CD14-positive monocyte (primary cell): ENCODE measurements at regions not wholly inside any gene's neighbourhood (a gene's known extent, or its start where the extent isn't known, plus 50 kb on each side); places are given as distances from the start of the nearest gene placed in this dataset.

Experiments used
- DNase-seq, 3 donors: peaks; one replicate each; pipeline ENCODE4 v3.0.0-alpha.2; 2011 to 2022
- H2AFZ ChIP-seq: 2 replicates; pipeline ENCODE4 v1.6.0; 2012; ENCODE audit warnings: mild to moderate bottlenecking, low read depth, low read length, inconsistent platforms; ENCODE audit not compliant: insufficient read depth, poor library complexity, severe bottlenecking
- H3K27ac ChIP-seq, 2 donors: 1 replicate in 1 of 2; 2 replicates in 1 of 2; pipeline ENCODE4 v1.5.1; 2012 to 2013; ENCODE audit warnings: low read length in 2 of 2, control low read depth in 1 of 2, inconsistent platforms in 1 of 2, low read depth in 1 of 2, mild to moderate bottlenecking in 1 of 2
- H3K27me3 ChIP-seq, 2 donors: one replicate each; pipeline versions ENCODE4 v1.6.0 to v1.6.1; 2011 to 2013; ENCODE audit warnings: low read length in 2 of 2; ENCODE audit not compliant: control insufficient read depth in 2 of 2, insufficient read depth in 2 of 2
- H3K36me3 ChIP-seq, 2 donors: replicated peaks in 1 of 2; 1 replicate in 1 of 2; 2 replicates in 1 of 2; pipeline versions ENCODE4 v1.5.1 to v1.6.1; 2012 to 2013; ENCODE audit warnings: low read length in 2 of 2, control low read depth in 1 of 2, inconsistent platforms in 1 of 2, mild to moderate bottlenecking in 1 of 2; ENCODE audit not compliant: insufficient read depth in 2 of 2, control insufficient read depth in 1 of 2
- H3K4me1 ChIP-seq, 2 donors: 1 replicate in 1 of 2; 2 replicates in 1 of 2; pipeline versions ENCODE4 v1.5.1 to v1.6.1; 2012 to 2013; ENCODE audit warnings: low read length in 2 of 2, control low read depth in 1 of 2, inconsistent platforms in 1 of 2, mild to moderate bottlenecking in 1 of 2, moderate library complexity in 1 of 2; ENCODE audit not compliant: insufficient read depth in 2 of 2, control insufficient read depth in 1 of 2
- H3K4me2 ChIP-seq: replicated peaks from 2 replicates; pipeline ENCODE3; 2012; ENCODE audit warnings: low read length, moderate library complexity, mild to moderate bottlenecking; ENCODE audit not compliant: poor library complexity, severe bottlenecking; ENCODE audit errors: extremely low read depth
- H3K4me3 ChIP-seq, 3 experiments: fragments of 200-600 bp in 1 of 3; sonication (generic) in 1 of 3; replicated peaks in 1 of 3; 1 replicate in 2 of 3; 2 replicates in 1 of 3; pipeline ENCODE4 v1.5.1; 2011 to 2013; ENCODE audit warnings: low read length in 3 of 3, mild to moderate bottlenecking in 3 of 3, control low read depth in 2 of 3, low read depth in 2 of 3, inconsistent platforms in 1 of 3, moderate library complexity in 1 of 3
- H3K79me2 ChIP-seq: 2 replicates; pipeline ENCODE4 v1.6.0; 2012; ENCODE audit warnings: mild to moderate bottlenecking, control low read depth, inconsistent platforms, low read length, moderate library complexity; ENCODE audit not compliant: insufficient read depth
- H3K9ac ChIP-seq: 2 replicates; pipeline ENCODE4 v1.6.0; 2017; ENCODE audit warnings: low read length, mild to moderate bottlenecking; ENCODE audit not compliant: insufficient read depth, poor library complexity, severe bottlenecking
- H3K9me3 ChIP-seq, 2 donors: replicated peaks in 1 of 2; 1 replicate in 1 of 2; 2 replicates in 1 of 2; pipeline versions ENCODE4 v1.5.1 to v1.6.1; 2012 to 2013; ENCODE audit warnings: low read length in 2 of 2, control low read depth in 1 of 2; ENCODE audit not compliant: control insufficient read depth in 1 of 2, insufficient read depth in 1 of 2
- H4K20me1 ChIP-seq: 2 replicates; pipeline ENCODE4 v1.6.0; 2012; ENCODE audit warnings: mild to moderate bottlenecking, low read length, control low read depth, moderate library complexity; ENCODE audit not compliant: insufficient read depth
- H3K27ac Mint-ChIP-seq, 7 donors: one replicate each; pipeline ENCODE4 v1.8.0; 2020; ENCODE audit warnings: mild to moderate bottlenecking in 7 of 7, mixed read lengths in 7 of 7, moderate library complexity in 6 of 7, inconsistent platforms in 2 of 7
- H3K27me3 Mint-ChIP-seq, 3 donors: one replicate each; pipeline ENCODE4 v1.8.0; 2021 to 2022; ENCODE audit warnings: low read depth in 3 of 3, mild to moderate bottlenecking in 3 of 3, mixed read lengths in 3 of 3, moderate library complexity in 3 of 3, inconsistent platforms in 1 of 3
- H3K36me3 Mint-ChIP-seq, 2 donors: one replicate each; pipeline ENCODE4 v1.8.0; 2020; ENCODE audit warnings: mixed read lengths in 2 of 2, inconsistent platforms in 1 of 2, mild to moderate bottlenecking in 1 of 2
- H3K4me1 Mint-ChIP-seq: one replicate; pipeline ENCODE4 v1.8.0; 2020; ENCODE audit warnings: mild to moderate bottlenecking, mixed read lengths
- H3K4me3 Mint-ChIP-seq, 2 donors: one replicate each; pipeline ENCODE4 v1.8.0; 2020; ENCODE audit warnings: mild to moderate bottlenecking in 2 of 2, mixed read lengths in 2 of 2, moderate library complexity in 1 of 2
- H3K9me3 Mint-ChIP-seq, 7 donors: one replicate each; pipeline ENCODE4 v1.8.0; 2020 to 2022; ENCODE audit warnings: mixed read lengths in 7 of 7, mild to moderate bottlenecking in 6 of 7, moderate library complexity in 6 of 7, inconsistent platforms in 2 of 7
- CTCF ChIP-seq: fragments of 200-600 bp; IDR thresholded peaks from one replicate; pipeline ENCODE4 v1.8.0; 2022; ENCODE audit warnings: antibody characterized with exemption, mild to moderate bottlenecking
- WGBS: methylation state at CpG from one replicate; pipeline ENCODE4 v1.1.5; 2013; ENCODE audit warnings: missing lambda C conversion rate; ENCODE audit not compliant: insufficient coverage; 5-methylcytosine and 5-hydroxymethylcytosine counted together
- intact Hi-C, 2 donors: fragments of 100-400 bp; cut with micrococcal nuclease; formaldehyde crosslinking; loops; one replicate each; pipeline versions ENCODE4 v1.15.0 to v1.15.1; 2023

- intact Hi-C loops = no loop called here
- Mint-ChIP-seq H3K4me1 (no peaks in the 10 kb centered on the region), H3K9me3 (peaks cover 0 to 4% (median 2%) of the 10 kb centered on the region in 7 donors), H3K27ac (no peak overlapping the region), H3K27me3 (no peaks in the 10 kb centered on the region), H3K4me3 (no peak overlapping the region), H3K36me3 (no peaks in the 10 kb centered on the region)
- Histone ChIP-seq H3K79me2 (no peaks in the 10 kb centered on the region), H3K4me1 (no peaks in the 10 kb centered on the region), H3K4me2 (no peak overlapping the region), H2AFZ (no peak overlapping the region), H3K4me3 (no peak overlapping the region), H4K20me1 (no peaks in the 10 kb centered on the region), H3K9me3 (peaks cover 0 to 4% of the 10 kb centered on the region in 2 donors), H3K27ac (no peak overlapping the region), H3K36me3 (no peaks in the 10 kb centered on the region), H3K27me3 (no peaks in the 10 kb centered on the region), H3K9ac (no peak overlapping the region)
- WGBS = no CpG with 5 or more reads among the region's 2 CpGs
- DNase-seq = no peak
- TF ChIP-seq CTCF = no peak
Measured at GRCh38 chr7:52482076-52482475, 553.4 kb upstream of the POM121L12 start.

GRCh38 chr7:52481571-52481970 is 553.9 kb upstream of the POM121L12 start:
- H3K9me3 Mint-ChIP-seq = peaks cover 0 to 4% (median 2%) of the 10 kb centered on the region in 7 donors
- WGBS = no CpG with 5 or more reads among the region's 2 CpGs
- intact Hi-C loops = no loop called here
- Histone ChIP-seq H3K36me3 (no peaks in the 10 kb centered on the region), H3K27ac (no peak overlapping the region), H2AFZ (no peak overlapping the region), H3K9ac (no peak overlapping the region), H3K79me2 (no peaks in the 10 kb centered on the region), H4K20me1 (no peaks in the 10 kb centered on the region), H3K27me3 (no peaks in the 10 kb centered on the region), H3K4me3 (no peak overlapping the region), H3K4me2 (no peak overlapping the region), H3K9me3 (peaks cover 0 to 4% of the 10 kb centered on the region in 2 donors), H3K4me1 (no peaks in the 10 kb centered on the region)
- H3K4me3 Mint-ChIP-seq = no peak overlapping the region
- no peak overlapping the region for H3K27ac Mint-ChIP-seq
- no peaks in the 10 kb centered on the region for H3K27me3 Mint-ChIP-seq
- DNase-seq = no peak
- TF ChIP-seq CTCF = no peak
- no peaks in the 10 kb centered on the region for H3K4me1 Mint-ChIP-seq
- no peaks in the 10 kb centered on the region for H3K36me3 Mint-ChIP-seq
